Transverse colon (tissue), 4 donors: ENCODE measurements at regions not wholly inside any gene's neighbourhood (a gene's known extent, or its start where the extent isn't known, plus 50 kb on each side); places are given as distances from the start of the nearest gene placed in this dataset.

Experiments used
- EP300 ChIP-seq: sonication (generic); formaldehyde crosslinking; IDR thresholded peaks from one replicate; pipeline ENCODE4 v1.6.1; 2017; ENCODE audit warnings: antibody characterized with exemption, low read depth
- POLR2A ChIP-seq: fragments of 450-650 bp; IDR thresholded peaks from one replicate; pipeline ENCODE4 v1.6.1; 2016; ENCODE audit warnings: antibody characterized with exemption, mild to moderate bottlenecking, moderate library complexity
- POLR2AphosphoS5 ChIP-seq, 3 donors: sonication (generic); formaldehyde crosslinking; IDR thresholded peaks; one replicate each; pipeline ENCODE4 v1.6.1; 2016; ENCODE audit warnings: antibody characterized with exemption in 3 of 3
- TF ChIP-seq, protein P1 (sequence below), 5 experiments: fragments of 200-600 bp in 3 of 5; fragments of 450-650 bp in 2 of 5; sonication (generic) in 3 of 5; IDR thresholded peaks; 1 replicate in 2 of 5; 2 replicates in 3 of 5; pipeline ENCODE4 v1.5.1; 2016 to 2017; ENCODE audit warnings: antibody characterized with exemption in 5 of 5, inconsistent platforms in 3 of 5, mild to moderate bottlenecking in 2 of 5, moderate library complexity in 1 of 5

DNA sequence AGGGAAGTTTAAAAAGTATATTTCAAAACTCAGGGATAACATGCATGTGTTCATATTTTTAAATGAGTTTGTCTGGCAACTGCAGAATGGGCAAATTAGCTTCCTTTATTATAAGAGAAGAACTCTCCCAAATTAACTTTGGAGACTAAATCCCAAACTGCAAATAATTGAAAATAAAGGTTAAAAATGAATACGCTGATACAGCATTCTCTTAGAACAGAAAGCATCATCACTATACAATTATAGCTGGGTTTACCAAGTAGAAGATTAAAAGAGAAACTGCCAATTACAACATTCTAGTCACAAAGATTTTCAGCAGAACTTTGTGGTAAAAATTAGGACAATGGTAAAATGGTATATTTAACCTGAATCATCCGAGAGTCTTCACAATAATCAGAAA is 73.3 kb downstream of the OLFM4 start:
- TF ChIP-seq, protein P1, sequence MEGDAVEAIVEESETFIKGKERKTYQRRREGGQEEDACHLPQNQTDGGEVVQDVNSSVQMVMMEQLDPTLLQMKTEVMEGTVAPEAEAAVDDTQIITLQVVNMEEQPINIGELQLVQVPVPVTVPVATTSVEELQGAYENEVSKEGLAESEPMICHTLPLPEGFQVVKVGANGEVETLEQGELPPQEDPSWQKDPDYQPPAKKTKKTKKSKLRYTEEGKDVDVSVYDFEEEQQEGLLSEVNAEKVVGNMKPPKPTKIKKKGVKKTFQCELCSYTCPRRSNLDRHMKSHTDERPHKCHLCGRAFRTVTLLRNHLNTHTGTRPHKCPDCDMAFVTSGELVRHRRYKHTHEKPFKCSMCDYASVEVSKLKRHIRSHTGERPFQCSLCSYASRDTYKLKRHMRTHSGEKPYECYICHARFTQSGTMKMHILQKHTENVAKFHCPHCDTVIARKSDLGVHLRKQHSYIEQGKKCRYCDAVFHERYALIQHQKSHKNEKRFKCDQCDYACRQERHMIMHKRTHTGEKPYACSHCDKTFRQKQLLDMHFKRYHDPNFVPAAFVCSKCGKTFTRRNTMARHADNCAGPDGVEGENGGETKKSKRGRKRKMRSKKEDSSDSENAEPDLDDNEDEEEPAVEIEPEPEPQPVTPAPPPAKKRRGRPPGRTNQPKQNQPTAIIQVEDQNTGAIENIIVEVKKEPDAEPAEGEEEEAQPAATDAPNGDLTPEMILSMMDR (IDR thresholded peaks at IDR 0.05), result no peak
- TF ChIP-seq POLR2A (no peak), POLR2AphosphoS5 (IDR thresholded peaks at IDR 0.05) (no peak), EP300 (no peak)
